Omental fat pad (tissue), 3 donors: ENCODE measurements at regions not wholly inside any gene's neighbourhood (a gene's known extent, or its start where the extent isn't known, plus 50 kb on each side); places are given as distances from the start of the nearest gene placed in this dataset. TPM values are rescaled to one million over a fixed set of nuclear protein-coding genes. Genes with fewer than 3 reads are reported as not detected.

Source experiments
- ATAC-seq: fragments of 150-250 bp; one replicate; pipeline ENCODE4 v1.9.1; 2016; ENCODE audit warnings: mild to moderate bottlenecking, moderate library complexity; ENCODE audit not compliant: low FRiP score
- DNase-seq: peaks from one replicate; pipeline ENCODE4 v3.0.0-alpha.2; 2019; ENCODE audit warnings: low spot score
- CTCF ChIP-seq, 3 donors: fragments of 450-650 bp; IDR thresholded peaks; one replicate each; pipeline ENCODE4 v1.5.1; 2016 to 2017; ENCODE audit warnings: antibody characterized with exemption in 3 of 3, mild to moderate bottlenecking in 3 of 3, moderate library complexity in 2 of 3
- small RNA-seq: library from RNA; depleted of rRNA; stranded (forward); fragments of <200 nt; gene quantifications from one replicate; pipeline ENCODE3, GENCODE V24; 2016

GRCh38 chr20:40966516-40967185 lies 62.0 kb upstream of the TOP1 start:
- DNase-seq: no peak

GRCh38 chr20:40967700-40968099 lies 60.9 kb upstream of the TOP1 start:
- TF ChIP-seq CTCF (IDR thresholded peaks at IDR 0.05): no peak
- DNase-seq (no peak), ATAC-seq (no peak)

More at GRCh38 chr20:40966516-40967185, 62.0 kb upstream of the TOP1 start:
- no peak for TF ChIP-seq CTCF (IDR thresholded peaks at IDR 0.05)
- ATAC-seq: no peak

DNA sequence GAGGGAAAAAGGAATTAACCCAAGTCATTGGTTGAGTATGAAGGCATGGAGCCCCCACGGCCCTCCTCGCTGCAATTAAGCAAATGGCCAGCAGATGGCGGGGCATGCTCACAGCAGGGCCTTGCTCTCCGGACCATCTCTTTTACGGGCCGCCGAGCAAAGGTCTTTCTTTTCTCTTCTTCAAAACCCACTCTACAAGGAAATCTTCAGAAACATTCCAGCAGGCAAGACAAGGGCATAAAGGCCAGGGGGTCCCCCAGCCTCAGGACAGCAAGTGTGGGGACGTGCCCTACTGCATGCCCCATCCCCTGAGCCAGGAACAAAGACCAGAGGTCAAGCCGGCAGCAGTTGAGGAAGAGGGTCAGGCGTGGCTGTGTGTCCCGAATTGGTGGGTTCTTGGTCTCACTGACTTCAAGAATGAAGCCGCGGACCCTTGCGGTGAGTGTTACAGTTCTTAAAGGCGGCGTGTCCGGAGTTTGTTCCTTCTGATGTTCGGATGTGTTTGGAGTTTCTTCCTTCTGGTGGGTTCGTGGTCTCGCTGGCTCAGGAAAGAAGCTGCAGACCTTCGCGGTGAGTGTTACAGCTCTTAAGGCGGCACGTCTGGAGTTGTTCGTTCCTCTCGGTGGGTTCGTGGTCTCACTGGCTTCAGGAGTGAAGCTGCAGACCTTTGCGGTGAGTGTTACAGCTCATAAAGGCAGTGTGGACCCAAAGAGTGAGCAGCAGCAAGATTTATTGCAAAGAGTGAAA lies 59.6 kb upstream of the TOP1 start:
- ATAC-seq: peak; percentile 88
- peak; percentile 97 for DNase-seq
- TF ChIP-seq CTCF (IDR thresholded peaks at IDR 0.05): peak in 2 of 3 donors; percentile 67 to 83

DNA sequence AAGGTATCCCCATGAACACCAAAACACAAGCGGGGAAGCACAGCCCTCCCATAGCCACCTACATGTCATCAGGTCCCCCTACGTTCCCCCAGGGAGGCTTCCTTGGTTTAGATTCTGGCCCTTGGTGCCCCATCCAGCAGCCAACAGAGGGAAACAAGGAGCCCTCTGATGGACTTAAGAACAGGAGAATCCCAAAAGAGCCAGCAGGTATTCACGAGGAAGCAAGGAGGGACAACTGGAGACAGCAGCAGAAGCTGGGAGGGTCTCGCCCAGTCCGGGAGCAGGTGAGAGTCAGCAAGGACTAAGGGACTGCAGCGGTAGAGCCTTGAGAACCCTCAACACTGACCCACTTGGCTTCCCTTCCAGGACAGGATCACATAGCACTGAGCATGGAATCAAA lies 58.4 kb upstream of the TOP1 start:
- DNase-seq: no peak

GRCh38 chr20:40977218-40977617 lies 51.4 kb upstream of the TOP1 start:
- ATAC-seq: no peak
- no peak for TF ChIP-seq CTCF (IDR thresholded peaks at IDR 0.05)
- DNase-seq: no peak

More for the DNA sequence above, 58.4 kb upstream of the TOP1 start:
- no peak for TF ChIP-seq CTCF (IDR thresholded peaks at IDR 0.05)
- ATAC-seq: no peak

DNA sequence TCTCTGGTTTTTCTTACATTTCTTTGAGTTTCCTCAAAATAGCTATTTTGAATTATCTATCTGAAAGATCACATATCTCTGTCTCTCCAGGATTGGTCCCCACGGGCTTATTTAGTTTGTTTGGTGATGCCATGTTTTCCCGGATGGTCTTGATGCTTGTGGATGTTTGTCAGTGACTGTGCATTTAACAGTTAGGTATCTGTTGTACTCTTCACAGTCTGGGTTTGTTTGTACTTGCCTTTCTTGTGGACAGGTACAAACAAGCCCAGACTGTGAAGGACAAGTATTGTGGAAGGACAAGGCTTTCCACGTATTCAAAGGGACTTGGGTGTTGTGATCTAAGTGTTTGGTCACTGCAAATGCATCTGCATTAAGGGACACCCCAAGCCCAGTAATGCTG lies 49.9 kb upstream of the TOP1 start:
- DNase-seq (no peak), ATAC-seq (no peak)
- TF ChIP-seq CTCF (IDR thresholded peaks at IDR 0.05): no peak

Small RNAs in the stretch of these regions (small RNA-seq; reads per million reads assigned to genes)
- not detected for gene RNA5SP484
